Thoracic aorta (tissue), 2 donors: ENCODE measurements at regions not wholly inside any gene's neighbourhood (a gene's known extent, or its start where the extent isn't known, plus 50 kb on each side); places are given as distances from the start of the nearest gene placed in this dataset.

Experiments
- ATAC-seq: fragments of 150-250 bp; one replicate; pipeline ENCODE4 v1.8.0; 2017; ENCODE audit warnings: low read depth; ENCODE audit not compliant: insufficient number of reproducible peaks, low FRiP score
- DNase-seq: peaks from one replicate; pipeline ENCODE4 v3.0.0-alpha.2; 2020; ENCODE audit warnings: low spot score
- H3K27ac ChIP-seq, 2 donors: fragments of 200-600 bp; sonication (generic); 1 replicate in 1 of 2; 2 replicates in 1 of 2; pipeline ENCODE4 v1.5.1; 2016; ENCODE audit warnings: mild to moderate bottlenecking in 2 of 2, moderate library complexity in 2 of 2
- H3K27me3 ChIP-seq: fragments of 200-600 bp; sonication (generic); replicated peaks from 2 replicates; pipeline ENCODE4 v1.6.0; 2016; ENCODE audit warnings: mild to moderate bottlenecking; ENCODE audit not compliant: insufficient read depth
- H3K36me3 ChIP-seq: fragments of 200-600 bp; sonication (generic); one replicate; pipeline ENCODE4 v1.5.1; 2016
- H3K4me1 ChIP-seq, 2 donors: fragments of 200-600 bp; sonication (generic); 1 replicate in 1 of 2; 2 replicates in 1 of 2; pipeline versions ENCODE4 v1.5.1 to v1.6.0; 2016; ENCODE audit warnings: low read depth in 2 of 2, mild to moderate bottlenecking in 1 of 2; ENCODE audit not compliant: control insufficient read depth in 1 of 2
- H3K4me3 ChIP-seq: fragments of 200-600 bp; sonication (generic); 2 replicates; pipeline ENCODE4 v1.5.1; 2016; ENCODE audit warnings: mild to moderate bottlenecking
- H3K9me3 ChIP-seq: fragments of 200-600 bp; sonication (generic); 2 replicates; pipeline ENCODE4 v1.5.1; 2016
- CTCF ChIP-seq: fragments of 200-600 bp; sonication (generic); IDR thresholded peaks from one replicate; pipeline ENCODE4 v1.5.1; 2019; ENCODE audit warnings: antibody characterized with exemption

DNA sequence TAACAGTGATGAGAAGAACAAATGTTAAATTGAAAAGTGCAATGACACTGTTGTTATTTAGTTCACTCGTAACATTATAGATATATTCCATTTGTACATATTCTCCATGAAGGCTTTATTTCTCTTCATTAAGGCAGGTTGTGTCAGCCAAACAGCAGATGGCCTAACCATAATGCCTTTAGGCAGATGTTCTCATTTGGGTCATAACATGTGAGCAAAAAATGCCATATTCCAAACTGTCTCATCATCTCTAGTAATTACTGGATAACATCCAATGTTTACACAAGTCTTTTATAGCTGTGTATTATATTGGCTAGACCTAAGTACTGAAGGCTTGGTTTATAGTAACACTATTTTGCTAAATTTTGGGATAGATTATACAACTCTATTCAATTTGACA, 87.2 kb upstream of the CHODL start:
- H3K9me3 ChIP-seq = no peaks in the 10 kb centered on the region
- no peak for ATAC-seq
- H3K4me1 ChIP-seq = no peaks in the 10 kb centered on the region
- no peak for DNase-seq
- no peak overlapping the region for H3K27ac ChIP-seq
- no peak for TF ChIP-seq CTCF
- no peak overlapping the region for H3K4me3 ChIP-seq
- no peaks in the 10 kb centered on the region for H3K27me3 ChIP-seq
- no peaks in the 10 kb centered on the region for H3K36me3 ChIP-seq

DNA sequence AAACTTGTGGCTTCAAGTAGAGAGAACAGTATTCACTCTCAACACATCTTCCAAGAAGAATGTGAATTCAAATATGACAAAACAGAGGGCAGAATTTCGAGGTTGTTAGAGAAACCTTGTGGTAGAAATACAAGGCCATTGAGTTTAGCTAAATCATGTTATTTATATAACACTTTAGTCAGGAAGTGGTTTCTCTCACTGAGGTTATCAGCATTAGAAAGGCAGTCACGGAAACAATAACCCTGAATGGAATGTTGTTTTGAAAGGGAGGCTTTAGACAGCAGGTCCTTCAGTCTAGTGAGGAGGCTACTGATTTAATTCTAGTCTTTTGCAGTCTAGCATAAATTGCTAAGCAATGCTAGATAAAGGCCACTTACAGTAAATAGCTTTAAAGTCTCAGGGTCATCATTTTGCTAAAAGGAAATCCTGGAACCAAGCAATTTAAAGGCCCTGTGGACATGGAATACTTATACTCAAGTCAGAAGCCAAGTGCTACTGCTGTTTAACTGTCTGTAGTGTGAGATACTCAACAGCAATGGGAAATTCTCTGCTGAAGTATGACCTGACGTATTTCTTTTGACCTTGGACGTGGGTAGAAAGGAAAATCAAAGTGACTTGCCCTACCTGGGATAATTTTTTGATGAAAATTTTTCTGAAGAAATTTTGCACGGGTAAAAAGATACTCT, 89.0 kb upstream of the CHODL start:
- Histone ChIP-seq H3K36me3 (no peaks in the 10 kb centered on the region), H3K27ac (no peak overlapping the region), H3K4me1 (no peaks in the 10 kb centered on the region), H3K4me3 (no peak overlapping the region), H3K27me3 (no peaks in the 10 kb centered on the region), H3K9me3 (no peaks in the 10 kb centered on the region)
- DNase-seq (no peak), ATAC-seq (no peak)
- TF ChIP-seq CTCF = no peak

GRCh38 chr21:18153063-18153462, 91.6 kb upstream of the CHODL start:
- Histone ChIP-seq H3K4me1 (no peaks in the 10 kb centered on the region), H3K27ac (no peak overlapping the region), H3K9me3 (no peaks in the 10 kb centered on the region), H3K4me3 (no peak overlapping the region), H3K36me3 (no peaks in the 10 kb centered on the region), H3K27me3 (no peaks in the 10 kb centered on the region)
- ATAC-seq (no peak), DNase-seq (no peak)
- TF ChIP-seq CTCF = no peak

DNA sequence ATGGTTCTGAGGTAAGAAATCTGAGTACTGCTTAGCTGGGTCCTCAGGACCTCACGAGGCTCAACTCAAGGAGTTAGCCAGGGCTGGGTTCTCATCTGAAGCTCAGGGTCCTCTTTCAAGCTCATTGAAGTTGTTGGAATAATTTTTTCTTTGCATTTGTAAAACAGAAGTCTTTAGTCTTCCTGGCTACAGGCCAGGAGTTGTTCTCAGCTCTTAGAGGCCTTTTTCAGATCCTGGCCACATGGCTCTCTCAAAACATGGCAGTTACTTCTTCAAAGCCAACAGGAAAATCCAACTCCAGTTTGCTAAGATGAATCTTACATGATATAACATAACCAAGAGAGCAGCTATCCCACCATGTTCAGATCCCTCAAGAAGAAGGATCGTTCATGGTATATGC, 92.3 kb upstream of the CHODL start:
- no peak overlapping the region for H3K4me3 ChIP-seq
- H3K36me3 ChIP-seq = no peaks in the 10 kb centered on the region
- H3K27ac ChIP-seq = no peak overlapping the region
- ATAC-seq = no peak
- DNase-seq = no peak
- H3K4me1 ChIP-seq = no peaks in the 10 kb centered on the region
- H3K9me3 ChIP-seq = no peaks in the 10 kb centered on the region
- H3K27me3 ChIP-seq = no peaks in the 10 kb centered on the region
- no peak for TF ChIP-seq CTCF

DNA sequence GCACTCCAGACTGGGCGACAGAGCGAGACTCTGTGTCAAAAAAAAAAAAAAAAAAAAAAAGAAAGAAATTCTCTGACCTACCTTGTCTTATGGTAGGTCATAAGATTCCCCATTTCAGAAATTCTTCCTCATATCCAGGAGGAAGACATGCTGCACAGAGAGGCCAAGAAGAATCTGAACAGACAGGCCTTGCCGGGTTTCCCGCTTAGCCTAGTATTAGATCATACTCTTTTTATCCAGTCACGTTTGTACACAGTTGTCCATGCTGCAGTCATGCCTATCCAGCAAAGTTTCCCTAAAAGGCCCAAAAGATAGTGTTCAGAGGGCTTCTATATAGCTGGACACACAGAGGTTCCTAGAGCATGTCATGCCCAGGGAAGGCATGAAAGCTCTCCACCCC, 93.6 kb upstream of the CHODL start:
- H3K4me1 ChIP-seq = no peaks in the 10 kb centered on the region
- no peak overlapping the region for H3K27ac ChIP-seq
- DNase-seq (no peak), ATAC-seq (no peak)
- H3K4me3 ChIP-seq = no peak overlapping the region
- no peaks in the 10 kb centered on the region for H3K27me3 ChIP-seq
- TF ChIP-seq CTCF = no peak
- H3K36me3 ChIP-seq = no peaks in the 10 kb centered on the region
- no peaks in the 10 kb centered on the region for H3K9me3 ChIP-seq
